CMK (cell line): ENCODE measurements at regions not wholly inside any gene's neighbourhood (a gene's known extent, or its start where the extent isn't known, plus 50 kb on each side); places are given as distances from the start of the nearest gene placed in this dataset.

Experiments
- DNase-seq: peaks from one replicate; pipeline ENCODE4 v3.0.0-alpha.2; 2010; ENCODE audit warnings: low read depth

- DNase-seq, result no peak
Observed at GRCh38 chr10:61318429-61318828, 134.8 kb downstream of the TMEM26 start.

GRCh38 chr10:61317706-61318105 is 135.5 kb downstream of the TMEM26 start:
- DNase-seq, result no peak

GRCh38 chr10:61316676-61317265 is 136.4 kb downstream of the TMEM26 start:
- no peak for DNase-seq

GRCh38 chr10:61314273-61314672 is 138.9 kb downstream of the TMEM26 start:
- DNase-seq, result no peak

GRCh38 chr10:61313460-61313859 is 139.7 kb downstream of the TMEM26 start:
- DNase-seq, result no peak

- DNase-seq, result no peak
Observed at GRCh38 chr10:61304746-61305145, 148.4 kb downstream of the TMEM26 start.

GRCh38 chr10:61302124-61302523 is 151.1 kb downstream of the TMEM26 start:
- DNase-seq, result no peak

- DNase-seq, result no peak
Observed at GRCh38 chr10:61301575-61301974, 151.6 kb downstream of the TMEM26 start.

GRCh38 chr10:61299841-61300240 is 153.3 kb downstream of the TMEM26 start:
- DNase-seq, result no peak

- no peak for DNase-seq
Observed at GRCh38 chr10:61299156-61299555, 154.0 kb downstream of the TMEM26 start.

GRCh38 chr10:61298194-61298593 is 155.0 kb downstream of the TMEM26 start:
- no peak for DNase-seq

GRCh38 chr10:61296161-61296560 is 157.0 kb downstream of the TMEM26 start:
- no peak for DNase-seq

- no peak for DNase-seq
Observed at GRCh38 chr10:61294131-61294530, 159.1 kb downstream of the TMEM26 start.

- DNase-seq, result no peak
Observed at GRCh38 chr10:61289813-61290212, 163.4 kb downstream of the TMEM26 start.

GRCh38 chr10:61286686-61287085 is 166.5 kb downstream of the TMEM26 start:
- DNase-seq, result no peak

- DNase-seq, result no peak
Observed at GRCh38 chr10:61285749-61286148, 167.4 kb downstream of the TMEM26 start.

GRCh38 chr10:61284222-61284890 is 168.8 kb downstream of the TMEM26 start:
- peak; percentile 7 for DNase-seq

GRCh38 chr10:61283481-61284221 is 169.5 kb downstream of the TMEM26 start:
- DNase-seq, result no peak

- no peak for DNase-seq
Observed at GRCh38 chr10:61283066-61283465, 170.1 kb downstream of the TMEM26 start.

- DNase-seq, result no peak
Observed at GRCh38 chr10:61280303-61280702, 172.9 kb downstream of the TMEM26 start.

GRCh38 chr10:61279400-61279799 is 173.8 kb downstream of the TMEM26 start:
- no peak for DNase-seq

- DNase-seq, result no peak
Observed at GRCh38 chr10:61278556-61278955, 174.6 kb downstream of the TMEM26 start.

- DNase-seq, result no peak
Observed at GRCh38 chr10:61272781-61273180, 180.4 kb downstream of the TMEM26 start.
